Left forelimb (tissue), 1 donor: ENCODE measurements at regions not wholly inside any gene's neighbourhood (a gene's known extent, or its start where the extent isn't known, plus 50 kb on each side); places are given as distances from the start of the nearest gene placed in this dataset.

Source experiments
- DNase-seq: peaks from one replicate; pipeline ENCODE4 v3.0.0-alpha.2; 2018; ENCODE audit warnings: low spot score

GRCh38 chr6:156053626-156054025 is 598.0 kb upstream of the NOX3 start:
- DNase-seq = no peak

- DNase-seq = no peak
Measured at GRCh38 chr6:156046841-156047449, 591.3 kb upstream of the NOX3 start.

GRCh38 chr6:156046268-156046665 is 590.6 kb upstream of the NOX3 start:
- no peak for DNase-seq

GRCh38 chr6:156045401-156046267 is 590.0 kb upstream of the NOX3 start:
- DNase-seq = no peak

- no peak for DNase-seq
Measured at GRCh38 chr6:156033598-156033997, 578.0 kb upstream of the NOX3 start.

GRCh38 chr6:156031516-156031915 is 575.9 kb upstream of the NOX3 start:
- DNase-seq = no peak

- DNase-seq = no peak
Measured at GRCh38 chr6:156030053-156030452, 574.4 kb upstream of the NOX3 start.

GRCh38 chr6:156029286-156029985 is 573.8 kb upstream of the NOX3 start:
- no peak for DNase-seq

GRCh38 chr6:156028335-156029131 is 572.9 kb upstream of the NOX3 start:
- DNase-seq = no peak

GRCh38 chr6:156027248-156027626 is 571.6 kb upstream of the NOX3 start:
- no peak for DNase-seq

- DNase-seq = no peak
Measured at GRCh38 chr6:156026486-156027247, 571.0 kb upstream of the NOX3 start.

GRCh38 chr6:156024339-156024738 is 568.7 kb upstream of the NOX3 start:
- DNase-seq = no peak

- DNase-seq = no peak
Measured at GRCh38 chr6:156021746-156022396, 566.2 kb upstream of the NOX3 start.

GRCh38 chr6:156017838-156018237 is 562.2 kb upstream of the NOX3 start:
- DNase-seq = no peak

GRCh38 chr6:156016186-156016976 is 560.7 kb upstream of the NOX3 start:
- DNase-seq = no peak

GRCh38 chr6:156013155-156013554 is 557.5 kb upstream of the NOX3 start:
- no peak for DNase-seq

- DNase-seq = no peak
Measured at GRCh38 chr6:156009656-156010055, 554.0 kb upstream of the NOX3 start.

- no peak for DNase-seq
Measured at GRCh38 chr6:156004796-156005195, 549.2 kb upstream of the NOX3 start.

- DNase-seq = no peak
Measured at GRCh38 chr6:155996151-155996550, 540.5 kb upstream of the NOX3 start.

- no peak for DNase-seq
Measured at GRCh38 chr6:155995281-155995680, 539.6 kb upstream of the NOX3 start.
